ENCODE measurements at regions not wholly inside any gene's neighbourhood (a gene's known extent, or its start where the extent isn't known, plus 50 kb on each side); places are given as distances from the start of the nearest gene placed in this dataset.

- no peak for TF ChIP-seq CTCF (IDR thresholded peaks at IDR 0.05; ENCODE audit: insufficient read depth, low read depth, low read length, missing control alignments)
- no peak overlapping the region for H3K4me3 ChIP-seq (ENCODE audit: low read length)
- no peak for DNase-seq (ENCODE audit: low read depth)
Observed at GRCh38 chr2:12073217-12073852, 326.9 kb downstream of the LPIN1 start.

GRCh38 chr2:12074126-12074844 is 327.9 kb downstream of the LPIN1 start:
- no peak for DNase-seq (ENCODE audit: low read depth)
- TF ChIP-seq CTCF (IDR thresholded peaks at IDR 0.05; ENCODE audit: insufficient read depth, low read depth, low read length, missing control alignments) = no peak
- no peak overlapping the region for H3K4me3 ChIP-seq (ENCODE audit: low read length)

GRCh38 chr2:12074845-12075217 is 328.4 kb downstream of the LPIN1 start:
- DNase-seq (ENCODE audit: low read depth) = no peak

GRCh38 chr2:12075603-12076002 is 329.2 kb downstream of the LPIN1 start:
- H3K4me3 ChIP-seq (ENCODE audit: low read length) = no peak overlapping the region
- TF ChIP-seq CTCF (IDR thresholded peaks at IDR 0.05; ENCODE audit: insufficient read depth, low read depth, low read length, missing control alignments) = no peak
- no peak for DNase-seq (ENCODE audit: low read depth)

More at GRCh38 chr2:12074845-12075217, 328.4 kb downstream of the LPIN1 start:
- no peak overlapping the region for H3K4me3 ChIP-seq (ENCODE audit: low read length)
- no peak for TF ChIP-seq CTCF (IDR thresholded peaks at IDR 0.05; ENCODE audit: insufficient read depth, low read depth, low read length, missing control alignments)

GRCh38 chr2:12076810-12077209 is 330.4 kb downstream of the LPIN1 start:
- DNase-seq (ENCODE audit: low read depth) = peak; percentile 44
- TF ChIP-seq CTCF (IDR thresholded peaks at IDR 0.05; ENCODE audit: insufficient read depth, low read depth, low read length, missing control alignments) = no peak

GRCh38 chr2:12080360-12080759 is 333.9 kb downstream of the LPIN1 start:
- H3K4me3 ChIP-seq (ENCODE audit: low read length) = no peak overlapping the region
- no peak for DNase-seq (ENCODE audit: low read depth)
- no peak for TF ChIP-seq CTCF (IDR thresholded peaks at IDR 0.05; ENCODE audit: insufficient read depth, low read depth, low read length, missing control alignments)

More at GRCh38 chr2:12076810-12077209, 330.4 kb downstream of the LPIN1 start:
- no peak overlapping the region for H3K4me3 ChIP-seq (ENCODE audit: low read length)
